ENCODE measurements at regions not wholly inside any gene's neighbourhood (a gene's known extent, or its start where the extent isn't known, plus 50 kb on each side); places are given as distances from the start of the nearest gene placed in this dataset.

- no peak for DNase-seq (ENCODE audit: low read depth)
Measured at GRCh38 chr12:107553211-107553765, 132.3 kb upstream of the PWP1 start.

- DNase-seq (ENCODE audit: low read depth) = no peak
Measured at GRCh38 chr12:107554941-107555340, 130.7 kb upstream of the PWP1 start.

GRCh38 chr12:107557026-107557425 is 128.6 kb upstream of the PWP1 start:
- no peak for DNase-seq (ENCODE audit: low read depth)

GRCh38 chr12:107557589-107558100 is 128.0 kb upstream of the PWP1 start:
- DNase-seq (ENCODE audit: low read depth) = no peak

- DNase-seq (ENCODE audit: low read depth) = no peak
Measured at GRCh38 chr12:107558141-107558815, 127.3 kb upstream of the PWP1 start.

- DNase-seq (ENCODE audit: low read depth) = no peak
Measured at GRCh38 chr12:107558816-107559382, 126.7 kb upstream of the PWP1 start.

GRCh38 chr12:107560165-107560898 is 125.3 kb upstream of the PWP1 start:
- DNase-seq (ENCODE audit: low read depth) = no peak

- no peak for DNase-seq (ENCODE audit: low read depth)
Measured at GRCh38 chr12:107560899-107561285, 124.7 kb upstream of the PWP1 start.

GRCh38 chr12:107564946-107565345 is 120.7 kb upstream of the PWP1 start:
- no peak for DNase-seq (ENCODE audit: low read depth)

- DNase-seq (ENCODE audit: low read depth) = no peak
Measured at GRCh38 chr12:107565551-107565950, 120.0 kb upstream of the PWP1 start.

- DNase-seq (ENCODE audit: low read depth) = no peak
Measured at GRCh38 chr12:107567876-107568619, 117.6 kb upstream of the PWP1 start.

- no peak for DNase-seq (ENCODE audit: low read depth)
Measured at GRCh38 chr12:107568718-107569117, 116.9 kb upstream of the PWP1 start.

GRCh38 chr12:107570721-107571120 is 114.9 kb upstream of the PWP1 start:
- DNase-seq (ENCODE audit: low read depth) = no peak

GRCh38 chr12:107571492-107571891 is 114.1 kb upstream of the PWP1 start:
- no peak for DNase-seq (ENCODE audit: low read depth)

- no peak for DNase-seq (ENCODE audit: low read depth)
Measured at GRCh38 chr12:107574691-107575090, 110.9 kb upstream of the PWP1 start.

- DNase-seq (ENCODE audit: low read depth) = no peak
Measured at GRCh38 chr12:107580750-107581618, 104.6 kb upstream of the PWP1 start.

- DNase-seq (ENCODE audit: low read depth) = no peak
Measured at GRCh38 chr12:107581619-107582015, 104.0 kb upstream of the PWP1 start.

- no peak for DNase-seq (ENCODE audit: low read depth)
Measured at GRCh38 chr12:107583551-107583950, 102.0 kb upstream of the PWP1 start.

GRCh38 chr12:107584563-107584962 is 101.0 kb upstream of the PWP1 start:
- no peak for DNase-seq (ENCODE audit: low read depth)

GRCh38 chr12:107586256-107586970 is 99.2 kb upstream of the PWP1 start:
- no peak for DNase-seq (ENCODE audit: low read depth)

- no peak for DNase-seq (ENCODE audit: low read depth)
Measured at GRCh38 chr12:107590413-107590812, 95.2 kb upstream of the PWP1 start.

All from CMK (cell line).